Activated CD4-positive, alpha-beta T cell treated with anti-CD3 and anti-CD28 coated beads, Interleukin-2, amount 10 ng/mL, durations not matched to agents 7 days and 5 days (primary cell): ENCODE measurements at regions not wholly inside any gene's neighbourhood (a gene's known extent, or its start where the extent isn't known, plus 50 kb on each side); places are given as distances from the start of the nearest gene placed in this dataset.

ENCODE experiments used
- CTCF ChIA-PET: fragments of 350-600 bp; sonication (Branson Sonifier 250); formaldehyde crosslinking; loops from one replicate; lab custom pipeline; 2021; ENCODE audit warnings: antibody characterized with exemption; lab: Charles Lee
- POLR2A ChIA-PET: fragments of 350-600 bp; sonication (Branson Sonifier 250); formaldehyde crosslinking; loops from one replicate; lab custom pipeline; 2021; ENCODE audit warnings: antibody characterized with exemption; lab: Charles Lee
- DNase-seq: peaks from one replicate; pipeline ENCODE4 v3.0.0-alpha.2; 2020
- H3K27ac Mint-ChIP-seq: one replicate; pipeline ENCODE4 v1.8.0; 2021; ENCODE audit warnings: mild to moderate bottlenecking, moderate library complexity, mixed read lengths
- H3K27me3 Mint-ChIP-seq: one replicate; pipeline ENCODE4 v1.8.0; 2021; ENCODE audit warnings: mixed read lengths
- H3K36me3 Mint-ChIP-seq: one replicate; pipeline ENCODE4 v1.8.0; 2021; ENCODE audit warnings: low read depth, mixed read lengths
- H3K4me1 Mint-ChIP-seq: one replicate; pipeline ENCODE4 v1.8.0; 2021; ENCODE audit warnings: mixed read lengths
- H3K4me3 Mint-ChIP-seq: one replicate; pipeline ENCODE4 v1.8.0; 2021; ENCODE audit warnings: mild to moderate bottlenecking, moderate library complexity, mixed read lengths
- H3K9me3 Mint-ChIP-seq: one replicate; pipeline ENCODE4 v1.8.0; 2021; ENCODE audit warnings: mixed read lengths

DNA sequence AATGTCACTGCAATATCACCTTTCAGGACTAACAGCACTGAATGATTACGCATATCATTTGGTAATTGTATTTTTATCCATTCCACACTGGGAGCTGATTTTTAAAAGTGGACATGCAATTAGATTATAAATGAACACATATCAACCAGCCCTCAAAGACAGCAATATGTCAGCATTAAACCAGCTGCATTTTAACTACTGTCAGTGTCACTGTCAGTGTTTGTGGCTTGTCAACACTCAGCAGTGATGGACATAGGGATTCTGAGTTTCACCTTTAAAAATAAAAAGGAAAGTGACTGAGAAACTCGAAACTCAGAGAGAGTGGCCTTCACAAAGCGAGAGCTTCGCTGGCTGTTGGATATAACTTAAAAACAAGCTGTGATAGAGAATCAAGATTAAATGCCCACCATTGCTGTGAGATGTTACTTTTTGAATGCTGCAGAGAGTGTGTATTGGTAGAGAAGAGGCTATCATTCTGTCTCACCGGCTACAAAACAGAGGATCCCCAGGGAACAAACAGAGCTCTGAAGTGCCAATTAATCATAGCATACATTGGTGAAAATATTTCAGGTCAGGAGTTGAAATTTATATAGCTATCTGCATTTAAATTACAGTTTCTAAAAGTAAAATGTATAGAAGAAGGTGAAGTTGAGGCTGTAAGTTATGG is 635.8 kb downstream of the SQOR start:
- Mint-ChIP-seq H3K27me3 (no peaks in the 10 kb centered on the region), H3K4me1 (no peaks in the 10 kb centered on the region), H3K9me3 (no peaks in the 10 kb centered on the region), H3K27ac (no peak overlapping the region), H3K36me3 (no peaks in the 10 kb centered on the region), H3K4me3 (no peak overlapping the region)
- no peak for DNase-seq
- CTCF ChIA-PET: no interaction called here
- POLR2A ChIA-PET: no interaction called here

DNA sequence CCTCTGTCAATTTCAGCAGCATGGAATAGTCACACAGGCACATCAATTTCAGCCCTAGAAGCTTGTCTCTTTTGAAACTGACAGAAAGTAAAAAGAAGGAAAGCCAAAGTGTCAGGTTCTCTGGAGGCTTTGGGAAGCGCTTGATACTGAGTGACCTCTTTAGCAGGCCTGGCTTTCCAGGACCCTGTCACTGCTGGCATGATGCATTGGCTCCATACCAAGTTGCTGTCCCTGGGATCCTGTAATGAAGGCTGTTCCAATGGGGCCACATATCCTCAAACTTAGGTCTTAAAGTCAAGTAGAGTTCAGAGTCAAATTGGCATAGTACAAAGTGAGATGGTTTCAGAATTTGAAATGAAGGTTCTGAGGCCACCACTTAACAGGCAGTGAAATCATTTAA is 640.9 kb downstream of the SQOR start:
- no peak overlapping the region for H3K4me3 Mint-ChIP-seq
- no peaks in the 10 kb centered on the region for H3K4me1 Mint-ChIP-seq
- no peaks in the 10 kb centered on the region for H3K36me3 Mint-ChIP-seq
- H3K9me3 Mint-ChIP-seq: no peaks in the 10 kb centered on the region
- CTCF ChIA-PET: no interaction called here
- POLR2A ChIA-PET: no interaction called here
- H3K27me3 Mint-ChIP-seq: no peaks in the 10 kb centered on the region
- DNase-seq: no peak
- no peak overlapping the region for H3K27ac Mint-ChIP-seq

DNA sequence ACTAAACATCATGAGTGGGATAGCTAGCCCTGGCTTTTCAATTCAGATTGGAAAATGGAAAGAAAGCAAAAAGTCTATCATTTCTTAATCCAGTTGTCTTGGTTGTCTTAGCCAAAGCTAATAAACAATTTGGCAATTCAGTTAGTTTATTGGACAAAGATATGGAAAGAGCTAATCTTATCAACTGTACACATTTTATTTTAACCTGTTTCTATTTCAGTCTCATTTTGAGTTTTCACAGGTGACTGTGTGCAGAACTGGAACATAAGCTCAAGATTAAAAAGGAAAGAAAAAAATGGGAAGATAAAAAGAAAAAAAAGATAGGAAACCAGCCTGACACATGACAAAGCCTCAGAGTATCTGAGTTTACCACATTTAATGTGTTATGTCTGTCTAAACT is 642.6 kb downstream of the SQOR start:
- no peak for DNase-seq
- H3K27me3 Mint-ChIP-seq: no peaks in the 10 kb centered on the region
- H3K9me3 Mint-ChIP-seq: no peaks in the 10 kb centered on the region
- H3K4me1 Mint-ChIP-seq: no peaks in the 10 kb centered on the region
- no peak overlapping the region for H3K4me3 Mint-ChIP-seq
- POLR2A ChIA-PET: no interaction called here
- no peak overlapping the region for H3K27ac Mint-ChIP-seq
- CTCF ChIA-PET: no interaction called here
- no peaks in the 10 kb centered on the region for H3K36me3 Mint-ChIP-seq

DNA sequence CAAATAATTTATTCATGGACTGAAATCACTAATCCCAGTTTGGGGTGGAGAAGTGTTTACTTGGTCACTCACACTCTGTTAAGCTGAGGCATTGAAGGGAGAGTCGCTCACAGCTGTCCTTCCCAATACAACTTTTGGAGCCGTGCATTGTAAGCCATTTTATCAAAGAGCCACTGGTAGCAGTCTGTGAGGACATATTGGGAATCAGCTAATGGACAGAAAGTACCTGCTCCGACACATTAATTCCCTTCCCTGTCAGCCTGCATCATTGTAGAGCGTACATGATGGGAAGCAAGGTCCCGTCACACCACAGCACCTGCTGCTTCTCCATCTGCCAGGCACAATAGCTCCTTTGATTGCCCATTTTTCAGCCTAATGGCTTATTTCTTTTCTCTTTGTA is 643.2 kb downstream of the SQOR start:
- no peak overlapping the region for H3K27ac Mint-ChIP-seq
- H3K27me3 Mint-ChIP-seq: no peaks in the 10 kb centered on the region
- DNase-seq: no peak
- POLR2A ChIA-PET: no interaction called here
- no peaks in the 10 kb centered on the region for H3K4me1 Mint-ChIP-seq
- no peak overlapping the region for H3K4me3 Mint-ChIP-seq
- no peaks in the 10 kb centered on the region for H3K9me3 Mint-ChIP-seq
- CTCF ChIA-PET: no interaction called here
- H3K36me3 Mint-ChIP-seq: no peaks in the 10 kb centered on the region

DNA sequence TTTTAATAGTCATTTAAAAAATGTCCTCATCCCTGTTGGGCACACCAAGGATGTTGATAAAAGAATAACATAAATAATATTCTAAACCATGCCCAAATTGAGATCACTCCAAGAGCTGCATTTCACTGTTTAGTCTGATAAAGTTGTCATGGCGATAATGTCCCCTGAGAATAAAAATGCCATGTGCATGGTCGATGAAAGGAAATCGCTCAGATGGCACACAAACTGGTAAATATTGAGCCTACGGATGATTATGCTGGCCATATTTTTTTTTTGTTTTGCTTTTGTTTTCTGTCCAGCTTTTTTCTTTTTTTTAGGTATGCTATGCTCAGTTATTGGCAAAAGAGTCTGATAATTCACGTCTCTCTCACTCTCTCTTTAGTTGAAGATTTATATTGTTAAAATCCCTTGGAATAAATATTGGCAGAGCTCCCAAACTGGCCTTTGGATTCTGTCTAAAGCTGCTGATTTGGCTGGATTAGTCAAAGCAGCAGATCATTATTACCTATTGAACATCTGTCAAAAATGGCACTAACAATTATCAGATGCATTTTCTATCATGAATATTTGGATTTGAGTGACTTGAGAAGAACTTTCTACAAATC is 643.8 kb downstream of the SQOR start:
- Mint-ChIP-seq H3K9me3 (no peaks in the 10 kb centered on the region), H3K36me3 (no peaks in the 10 kb centered on the region), H3K27ac (no peak overlapping the region), H3K4me3 (no peak overlapping the region), H3K4me1 (no peaks in the 10 kb centered on the region), H3K27me3 (no peaks in the 10 kb centered on the region)
- ChIA-PET POLR2A (no interaction called here), CTCF (no interaction called here)
- no peak for DNase-seq

DNA sequence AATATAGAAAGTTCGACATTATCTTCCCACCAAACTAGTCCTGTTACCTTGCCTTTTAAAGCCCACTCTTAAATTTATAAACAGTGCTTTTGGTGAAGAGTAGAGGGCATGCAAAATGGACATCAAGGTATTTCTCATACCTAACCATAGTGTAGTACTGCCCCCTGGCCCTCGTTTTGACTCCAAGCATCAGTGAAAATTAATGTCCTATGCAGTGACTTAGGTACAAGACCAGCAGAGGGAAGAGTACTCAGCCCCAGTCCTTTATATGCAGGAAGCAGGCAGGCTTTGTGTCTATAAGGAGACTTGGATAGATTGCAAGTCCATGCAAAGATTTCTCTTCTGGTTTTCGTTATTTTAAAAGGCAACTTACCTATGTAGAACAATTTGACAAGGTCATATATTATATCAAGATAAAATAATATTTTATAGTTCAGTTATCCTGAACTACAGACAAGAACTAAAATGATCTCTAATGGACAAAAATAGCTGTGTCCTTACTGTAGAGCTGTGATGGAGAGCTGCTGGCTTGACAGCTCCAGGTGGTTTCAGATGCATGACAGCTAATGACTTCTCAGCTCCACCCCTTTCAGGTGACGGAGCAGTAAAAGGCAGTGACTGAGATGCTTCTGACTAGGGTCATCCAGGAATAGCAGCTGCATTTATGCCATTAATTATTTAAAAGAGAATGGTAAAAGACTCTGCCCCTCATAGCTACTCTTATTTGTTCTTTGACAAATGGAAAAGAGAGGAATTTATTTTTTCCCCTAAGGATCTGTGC is 646.1 kb downstream of the SQOR start:
- no peak for DNase-seq
- Mint-ChIP-seq H3K27ac (no peak overlapping the region), H3K4me3 (no peak overlapping the region), H3K9me3 (no peaks in the 10 kb centered on the region), H3K36me3 (no peaks in the 10 kb centered on the region), H3K4me1 (no peaks in the 10 kb centered on the region), H3K27me3 (no peaks in the 10 kb centered on the region)
- CTCF ChIA-PET: no interaction called here
- POLR2A ChIA-PET: no interaction called here

DNA sequence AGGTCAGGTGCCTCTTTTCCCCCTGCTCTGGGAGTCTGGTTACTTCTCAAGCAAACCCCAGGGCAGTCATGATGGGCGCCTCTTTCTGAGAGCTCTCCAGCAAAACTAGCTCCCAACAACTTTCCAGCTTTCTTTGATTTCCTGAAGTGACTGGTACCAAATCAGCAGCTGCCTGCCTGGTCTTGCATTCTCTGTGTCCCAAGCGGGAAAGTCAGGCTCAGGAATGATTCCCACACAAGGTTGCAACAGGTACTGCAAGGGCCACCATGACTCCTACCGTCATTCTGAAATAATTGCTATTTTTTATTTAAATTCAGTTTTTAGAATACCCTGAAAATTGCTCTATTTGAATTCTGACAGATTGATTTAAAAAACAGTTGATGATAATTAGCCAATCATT is 658.7 kb downstream of the SQOR start:
- ChIA-PET POLR2A (no interaction called here), CTCF (no interaction called here)

DNA sequence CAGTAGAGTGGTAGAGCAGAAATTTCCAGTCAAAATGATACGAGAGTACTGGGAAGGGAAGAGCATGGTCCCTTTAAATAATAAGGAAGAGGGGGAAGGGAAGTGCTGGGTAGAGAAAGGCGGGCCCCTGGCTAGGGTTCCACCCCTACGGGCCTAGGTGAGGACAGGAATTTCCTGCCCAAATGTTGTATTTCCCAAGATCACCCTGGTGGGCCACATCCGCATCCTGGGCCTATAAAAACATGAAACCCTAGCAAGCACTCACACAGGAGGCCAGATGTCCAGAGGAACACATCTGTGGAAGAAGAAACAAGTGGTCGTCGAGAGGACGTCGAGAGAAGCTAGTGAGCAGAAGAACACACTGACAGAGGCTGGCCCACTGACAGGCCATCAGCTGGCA is 661.2 kb downstream of the SQOR start:
- Mint-ChIP-seq H3K4me3 (no peak overlapping the region), H3K27me3 (no peaks in the 10 kb centered on the region), H3K4me1 (no peaks in the 10 kb centered on the region), H3K9me3 (no peaks in the 10 kb centered on the region), H3K36me3 (no peaks in the 10 kb centered on the region), H3K27ac (no peak overlapping the region)
- DNase-seq: no peak
- ChIA-PET CTCF (no interaction called here), POLR2A (no interaction called here)

More for the DNA sequence above, 658.7 kb downstream of the SQOR start:
- Mint-ChIP-seq H3K27me3 (no peaks in the 10 kb centered on the region), H3K36me3 (no peaks in the 10 kb centered on the region), H3K9me3 (no peaks in the 10 kb centered on the region), H3K4me3 (no peak overlapping the region), H3K4me1 (no peaks in the 10 kb centered on the region), H3K27ac (no peak overlapping the region)
- no peak for DNase-seq

DNA sequence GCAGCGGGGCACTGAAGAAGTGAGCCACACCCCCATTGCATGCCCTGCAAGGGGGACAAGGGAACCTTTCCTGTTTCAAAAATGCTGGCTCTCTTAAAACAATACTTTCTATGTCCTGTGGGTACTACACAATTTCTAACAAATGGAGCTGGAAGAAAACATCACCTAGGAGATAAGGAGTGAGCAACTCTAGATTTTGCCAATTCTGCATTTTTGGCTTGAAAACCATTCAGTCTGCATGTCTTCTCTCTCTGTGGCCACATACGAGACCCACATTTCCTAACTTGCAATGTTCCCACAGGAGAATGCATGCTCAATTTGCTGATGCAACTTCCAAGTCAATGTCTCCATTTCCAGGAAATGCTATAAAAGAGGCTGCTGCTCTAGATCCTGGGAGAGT is 662.0 kb downstream of the SQOR start:
- ChIA-PET CTCF (interaction anchor here (0.9 kb wide), 1 partner anchor 9 kb away, joined by 3 read pairs; no protein-coding TSS in a partner anchor), POLR2A (no interaction called here)
- no peak overlapping the region for H3K27ac Mint-ChIP-seq
- DNase-seq: no peak
- H3K4me3 Mint-ChIP-seq: no peak overlapping the region
- no peaks in the 10 kb centered on the region for H3K36me3 Mint-ChIP-seq
- H3K27me3 Mint-ChIP-seq: no peaks in the 10 kb centered on the region
- no peaks in the 10 kb centered on the region for H3K4me1 Mint-ChIP-seq
- H3K9me3 Mint-ChIP-seq: no peaks in the 10 kb centered on the region

DNA sequence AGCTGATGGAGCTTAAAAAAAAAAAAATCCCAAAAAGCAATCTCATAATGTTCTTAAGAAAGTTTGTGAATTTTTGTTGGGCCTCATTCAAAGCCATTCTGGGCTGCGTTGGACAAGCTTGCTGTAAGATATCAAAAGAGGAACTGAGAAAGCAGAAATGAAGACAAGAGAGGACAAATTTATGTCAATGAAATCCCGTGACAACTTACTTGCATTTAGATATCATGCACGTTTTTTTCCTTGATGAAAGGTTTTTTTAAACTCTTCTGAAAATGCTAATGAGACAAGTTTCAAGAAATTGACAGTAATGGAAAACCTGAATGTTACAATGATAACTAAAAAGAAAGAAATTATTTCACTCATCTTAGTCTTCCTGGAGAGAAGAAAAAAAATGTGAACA is 662.9 kb downstream of the SQOR start:
- H3K4me3 Mint-ChIP-seq: no peak overlapping the region
- no peaks in the 10 kb centered on the region for H3K4me1 Mint-ChIP-seq
- ChIA-PET POLR2A (no interaction called here), CTCF (no interaction called here)
- H3K27ac Mint-ChIP-seq: no peak overlapping the region
- H3K36me3 Mint-ChIP-seq: no peaks in the 10 kb centered on the region
- H3K27me3 Mint-ChIP-seq: no peaks in the 10 kb centered on the region
- DNase-seq: no peak
- H3K9me3 Mint-ChIP-seq: no peaks in the 10 kb centered on the region

DNA sequence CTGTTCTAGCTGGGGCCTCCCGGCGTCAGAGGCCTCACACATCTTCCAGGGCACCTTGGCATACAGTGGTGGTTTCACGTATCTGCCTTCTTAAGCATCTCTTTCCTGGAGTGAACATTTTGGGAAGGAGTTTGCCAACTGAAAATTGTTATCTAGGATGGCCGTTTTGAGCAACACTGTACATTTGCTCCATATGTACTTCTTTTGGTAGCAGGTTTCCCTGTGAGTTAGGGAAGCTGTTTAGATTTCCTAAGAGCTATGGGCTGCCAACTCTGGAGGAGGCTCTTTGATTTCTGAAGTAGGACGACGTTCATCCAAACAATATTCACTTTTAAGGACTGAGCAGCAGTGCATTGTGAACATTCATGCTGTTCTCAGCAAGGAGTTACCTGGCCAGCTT is 665.9 kb downstream of the SQOR start:
- CTCF ChIA-PET: no interaction called here
- no peaks in the 10 kb centered on the region for H3K36me3 Mint-ChIP-seq
- no peaks in the 10 kb centered on the region for H3K9me3 Mint-ChIP-seq
- no peaks in the 10 kb centered on the region for H3K4me1 Mint-ChIP-seq
- H3K27ac Mint-ChIP-seq: no peak overlapping the region
- POLR2A ChIA-PET: no interaction called here
- no peak overlapping the region for H3K4me3 Mint-ChIP-seq
- DNase-seq: no peak
- no peaks in the 10 kb centered on the region for H3K27me3 Mint-ChIP-seq

DNA sequence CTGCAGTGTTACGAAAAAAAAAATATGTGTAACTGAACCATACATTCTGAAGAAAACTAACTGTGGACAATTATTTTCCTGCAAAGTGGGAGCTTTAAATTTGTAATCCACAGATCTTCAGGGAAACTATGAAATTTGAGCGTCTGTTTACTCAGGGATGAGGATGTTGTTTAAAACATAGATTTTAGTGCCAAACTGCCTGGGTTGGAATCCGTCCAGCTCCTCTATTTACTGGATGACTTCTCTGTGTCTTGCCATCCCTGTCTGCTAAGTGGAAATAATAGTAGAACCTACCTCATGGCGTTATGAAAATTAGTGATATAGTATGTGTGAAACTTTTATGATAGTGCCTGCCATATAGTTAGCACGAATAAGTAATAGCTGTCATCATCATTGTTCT is 666.5 kb downstream of the SQOR start:
- Mint-ChIP-seq H3K4me1 (no peaks in the 10 kb centered on the region), H3K27me3 (no peaks in the 10 kb centered on the region), H3K9me3 (no peaks in the 10 kb centered on the region), H3K27ac (no peak overlapping the region), H3K36me3 (no peaks in the 10 kb centered on the region), H3K4me3 (no peak overlapping the region)
- ChIA-PET POLR2A (no interaction called here), CTCF (interaction anchor here (1.4 kb wide), 1 partner anchor 11 kb away, joined by 4 read pairs; no protein-coding TSS in a partner anchor)
- DNase-seq: no peak

DNA sequence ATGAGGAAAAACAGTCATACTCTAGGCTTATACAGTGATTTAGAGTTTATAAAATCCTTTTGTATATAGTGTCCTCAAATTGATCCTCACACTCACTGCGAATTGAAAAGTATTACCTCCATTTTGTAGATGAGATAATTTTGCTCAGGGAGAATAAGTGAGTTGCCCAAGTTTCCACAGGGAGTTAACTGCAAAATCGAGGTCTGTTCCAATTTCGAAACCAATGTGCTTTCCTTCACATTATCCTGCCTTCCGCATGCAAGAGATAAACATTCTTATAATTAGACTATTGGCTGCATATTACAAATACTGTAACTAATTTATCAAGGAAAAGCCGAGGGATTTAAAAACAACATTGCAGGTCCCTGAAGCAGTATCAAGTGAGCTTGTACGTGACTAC is 667.0 kb downstream of the SQOR start:
- POLR2A ChIA-PET: no interaction called here
- no peaks in the 10 kb centered on the region for H3K36me3 Mint-ChIP-seq
- no peak for DNase-seq
- CTCF ChIA-PET: interaction anchor here (1.4 kb wide), 1 partner anchor 10 kb away, joined by 4 read pairs; no protein-coding TSS in a partner anchor
- H3K27me3 Mint-ChIP-seq: no peaks in the 10 kb centered on the region
- no peak overlapping the region for H3K4me3 Mint-ChIP-seq
- no peak overlapping the region for H3K27ac Mint-ChIP-seq
- H3K9me3 Mint-ChIP-seq: no peaks in the 10 kb centered on the region
- no peaks in the 10 kb centered on the region for H3K4me1 Mint-ChIP-seq
